Calu3 (cell line): ENCODE measurements at regions not wholly inside any gene's neighbourhood (a gene's known extent, or its start where the extent isn't known, plus 50 kb on each side); places are given as distances from the start of the nearest gene placed in this dataset.

Source experiments
- BruUV-seq: library from RNA; stranded (reverse); fragments of 400-500 nt; replicated peaks from 2 replicates; lab custom pipeline; 2021; lab: Mats Ljungman, UMichigan
- CTCF ChIA-PET: fragments of 300-600 bp; sonication (Branson Sonifier 250); formaldehyde crosslinking; loops from one replicate; lab custom pipeline; 2022; ENCODE audit warnings: antibody characterized with exemption; lab: Charles Lee
- DNase-seq: peaks from one replicate; pipeline ENCODE4 v3.0.0; 2022
- H3K27ac Mint-ChIP-seq: one replicate; pipeline ENCODE4 v1.8.0; 2022; ENCODE audit warnings: mixed read lengths; ENCODE audit not compliant: unreplicated experiment
- H3K27me3 Mint-ChIP-seq: one replicate; pipeline ENCODE4 v1.8.0; 2022; ENCODE audit warnings: mixed read lengths; ENCODE audit not compliant: unreplicated experiment
- H3K36me3 Mint-ChIP-seq: one replicate; pipeline ENCODE4 v1.8.0; 2022; ENCODE audit warnings: mild to moderate bottlenecking, moderate library complexity, mixed read lengths; ENCODE audit not compliant: insufficient read depth, unreplicated experiment
- H3K4me1 Mint-ChIP-seq: one replicate; pipeline ENCODE4 v1.8.0; 2022; ENCODE audit warnings: mild to moderate bottlenecking, low read depth, mixed read lengths; ENCODE audit not compliant: unreplicated experiment
- H3K4me3 Mint-ChIP-seq: one replicate; pipeline ENCODE4 v1.8.0; 2022; ENCODE audit warnings: mild to moderate bottlenecking, low read depth, moderate library complexity, mixed read lengths; ENCODE audit not compliant: unreplicated experiment
- H3K9me3 Mint-ChIP-seq: one replicate; pipeline ENCODE4 v1.8.0; 2022; ENCODE audit warnings: low read depth, mixed read lengths; ENCODE audit not compliant: unreplicated experiment
- intact Hi-C: fragments of 100-400 bp; cut with micrococcal nuclease; formaldehyde crosslinking; loops from one replicate; pipeline ENCODE4 v1.10.0; 2022; ENCODE audit not compliant: unreplicated experiment
- TF ChIP-seq, protein P1 (sequence below): fragments of 200-600 bp; IDR thresholded peaks from one replicate; pipeline ENCODE4 v1.8.0; 2022; ENCODE audit warnings: antibody characterized with exemption; ENCODE audit not compliant: unreplicated experiment

DNA sequence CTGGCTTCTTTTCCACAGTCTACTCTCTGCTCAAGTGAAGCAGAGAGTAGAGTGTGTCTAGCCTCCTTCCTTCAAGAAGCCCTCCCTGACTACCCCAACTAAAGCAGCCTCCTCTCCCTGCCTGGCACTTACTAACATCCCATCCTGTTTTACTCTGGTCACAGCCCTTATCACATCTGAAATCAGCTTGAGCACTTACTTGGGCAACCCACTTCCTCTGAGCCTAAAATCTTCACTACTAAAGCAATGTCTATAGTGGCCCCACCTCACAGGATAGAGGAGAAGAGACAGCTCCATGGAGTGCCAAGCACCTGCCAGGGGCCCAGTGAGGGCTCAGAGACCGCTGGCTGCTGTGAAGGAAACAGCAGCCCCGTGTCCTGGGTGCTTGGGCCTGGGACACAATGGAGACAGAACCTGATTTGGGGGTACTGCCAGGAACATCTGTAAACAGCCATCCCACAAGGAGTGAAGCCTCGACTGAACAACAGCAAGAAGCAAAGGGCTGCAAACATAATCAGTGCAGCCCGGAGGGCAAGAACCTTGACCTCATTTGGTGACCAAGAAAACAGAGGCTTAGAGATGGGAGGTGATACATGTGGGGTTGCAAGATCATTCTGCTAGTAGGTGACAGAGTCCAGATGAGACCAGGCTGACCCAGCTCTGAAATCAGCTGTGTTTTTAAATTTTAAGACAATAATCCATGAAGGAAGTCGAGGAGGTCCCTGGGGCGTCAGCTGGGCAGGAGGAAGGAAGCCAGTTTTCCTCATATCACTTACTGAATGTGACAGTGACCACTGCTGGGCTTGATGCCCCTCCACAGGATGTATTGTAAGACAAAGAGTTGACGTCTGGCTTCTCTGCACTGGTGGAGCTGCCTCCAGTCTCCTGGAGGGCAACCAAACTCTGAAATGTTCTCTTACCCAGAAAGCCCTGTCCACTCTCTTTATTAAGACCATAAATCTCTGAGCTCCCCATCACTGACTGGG, 710.6 kb downstream of the MATN1 start:
- Mint-ChIP-seq H3K27ac (no peak overlapping the region), H3K4me3 (no peak overlapping the region), H3K4me1 (peaks cover 16% of the 10 kb centered on the region), H3K36me3 (no peaks in the 10 kb centered on the region), H3K27me3 (no peaks in the 10 kb centered on the region), H3K9me3 (no peaks in the 10 kb centered on the region)
- no peak for DNase-seq
- TF ChIP-seq, protein P1, sequence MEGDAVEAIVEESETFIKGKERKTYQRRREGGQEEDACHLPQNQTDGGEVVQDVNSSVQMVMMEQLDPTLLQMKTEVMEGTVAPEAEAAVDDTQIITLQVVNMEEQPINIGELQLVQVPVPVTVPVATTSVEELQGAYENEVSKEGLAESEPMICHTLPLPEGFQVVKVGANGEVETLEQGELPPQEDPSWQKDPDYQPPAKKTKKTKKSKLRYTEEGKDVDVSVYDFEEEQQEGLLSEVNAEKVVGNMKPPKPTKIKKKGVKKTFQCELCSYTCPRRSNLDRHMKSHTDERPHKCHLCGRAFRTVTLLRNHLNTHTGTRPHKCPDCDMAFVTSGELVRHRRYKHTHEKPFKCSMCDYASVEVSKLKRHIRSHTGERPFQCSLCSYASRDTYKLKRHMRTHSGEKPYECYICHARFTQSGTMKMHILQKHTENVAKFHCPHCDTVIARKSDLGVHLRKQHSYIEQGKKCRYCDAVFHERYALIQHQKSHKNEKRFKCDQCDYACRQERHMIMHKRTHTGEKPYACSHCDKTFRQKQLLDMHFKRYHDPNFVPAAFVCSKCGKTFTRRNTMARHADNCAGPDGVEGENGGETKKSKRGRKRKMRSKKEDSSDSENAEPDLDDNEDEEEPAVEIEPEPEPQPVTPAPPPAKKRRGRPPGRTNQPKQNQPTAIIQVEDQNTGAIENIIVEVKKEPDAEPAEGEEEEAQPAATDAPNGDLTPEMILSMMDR: no peak
- CTCF ChIA-PET: no interaction called here
- intact Hi-C loops: no loop called here
- BruUV-seq: no TSS peak

DNA sequence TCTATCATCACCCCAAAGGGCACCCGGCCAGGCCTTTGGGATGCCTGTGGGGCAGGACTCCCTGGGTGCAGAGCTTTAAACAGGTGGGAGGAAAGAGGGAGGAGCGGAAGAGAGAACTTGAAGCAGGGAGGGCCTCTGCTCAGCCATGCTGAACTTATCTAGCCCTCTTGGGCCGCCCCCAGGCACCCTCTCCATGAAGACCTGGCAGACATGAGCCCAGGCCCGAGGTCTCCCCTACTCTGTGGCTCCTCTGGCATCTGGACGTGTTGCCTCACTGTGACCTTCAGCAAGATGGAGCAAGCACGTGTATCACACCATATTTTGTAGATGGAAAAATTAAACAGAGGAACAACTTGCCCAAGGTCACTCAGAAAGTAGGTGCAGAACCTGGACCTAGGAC, 711.4 kb downstream of the MATN1 start:
- CTCF ChIA-PET: no interaction called here
- Mint-ChIP-seq H3K27ac (no peak overlapping the region), H3K36me3 (no peaks in the 10 kb centered on the region), H3K27me3 (no peaks in the 10 kb centered on the region), H3K9me3 (no peaks in the 10 kb centered on the region), H3K4me1 (peaks cover 16% of the 10 kb centered on the region), H3K4me3 (no peak overlapping the region)
- intact Hi-C loops: no loop called here
- TF ChIP-seq, protein P1: no peak
- DNase-seq: no peak
- BruUV-seq: no TSS peak

DNA sequence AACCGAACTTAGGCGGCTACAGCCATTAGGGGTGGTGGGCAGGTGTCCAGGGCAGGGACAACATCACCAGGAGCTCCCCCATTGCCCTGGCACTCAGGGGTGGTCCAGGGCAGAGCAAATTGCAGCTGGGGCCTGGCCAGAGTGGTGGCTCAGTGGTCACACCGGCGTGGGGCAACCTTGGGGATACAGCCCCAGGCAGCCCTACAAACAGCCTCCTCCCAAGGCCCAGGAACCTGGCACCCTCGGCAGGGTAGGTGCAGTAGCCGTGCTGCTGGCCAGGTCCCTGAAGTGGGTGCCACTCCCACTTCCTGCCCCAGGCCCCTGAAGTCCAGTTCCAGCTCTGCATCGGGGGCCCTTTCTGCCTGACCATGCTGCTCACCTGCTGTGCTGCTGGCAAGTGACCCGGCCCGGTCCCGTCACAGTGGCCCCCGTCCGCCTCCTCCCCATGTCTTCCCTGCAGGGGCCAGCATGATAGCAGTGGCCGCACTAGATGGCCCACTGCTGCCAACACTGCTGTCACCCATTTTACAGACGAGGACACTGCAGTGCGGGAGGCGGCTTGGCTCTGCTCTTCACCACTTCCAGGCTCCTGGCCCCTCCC, 712.8 kb downstream of the MATN1 start:
- CTCF ChIA-PET: no interaction called here
- peaks cover 29% of the 10 kb centered on the region for H3K4me1 Mint-ChIP-seq
- no TSS peak for BruUV-seq
- H3K27me3 Mint-ChIP-seq: no peaks in the 10 kb centered on the region
- no peaks in the 10 kb centered on the region for H3K36me3 Mint-ChIP-seq
- H3K27ac Mint-ChIP-seq: no peak overlapping the region
- TF ChIP-seq, protein P1: no peak
- intact Hi-C loops: no loop called here
- no peak for DNase-seq
- H3K9me3 Mint-ChIP-seq: no peaks in the 10 kb centered on the region
- no peak overlapping the region for H3K4me3 Mint-ChIP-seq

DNA sequence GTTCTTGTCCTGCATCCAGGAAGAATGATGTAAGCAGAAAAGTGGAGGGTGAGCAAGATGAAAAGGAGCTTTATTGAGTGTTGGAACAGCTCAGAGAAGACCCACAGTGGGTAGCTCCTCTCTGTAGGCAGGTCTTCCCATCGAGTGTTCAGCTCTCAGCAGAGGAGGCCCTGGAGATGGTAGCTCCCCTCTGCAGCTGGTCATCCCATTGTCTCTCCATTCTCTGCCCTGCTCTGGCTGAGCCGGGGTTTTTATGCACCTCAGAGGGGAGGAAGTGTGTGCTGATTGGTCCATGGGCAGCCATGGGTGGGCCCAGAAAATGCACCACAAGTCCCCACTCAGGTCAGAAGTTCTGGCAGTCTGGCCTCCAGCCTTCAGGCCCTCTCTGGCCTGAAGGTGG, 713.7 kb downstream of the MATN1 start:
- Mint-ChIP-seq H3K9me3 (no peaks in the 10 kb centered on the region), H3K4me1 (peaks cover 35% of the 10 kb centered on the region), H3K36me3 (no peaks in the 10 kb centered on the region), H3K27me3 (no peaks in the 10 kb centered on the region), H3K4me3 (no peak overlapping the region), H3K27ac (no peak overlapping the region)
- TF ChIP-seq, protein P1: no peak
- intact Hi-C loops: no loop called here
- no peak for DNase-seq
- CTCF ChIA-PET: no interaction called here
- no TSS peak for BruUV-seq
